Activated effector memory CD4-positive, alpha-beta T cell treated with anti-CD3 and anti-CD28 coated beads, Interleukin-2, amount 50 U/mL, for 16 hours (primary cell): ENCODE measurements at regions not wholly inside any gene's neighbourhood (a gene's known extent, or its start where the extent isn't known, plus 50 kb on each side); places are given as distances from the start of the nearest gene placed in this dataset.

Experiments used
- DNase-seq: peaks from one replicate; pipeline ENCODE4 v3.0.0-alpha.2; 2020

GRCh38 chr16:51085271-51085670 lies 65.8 kb downstream of the SALL1 start:
- no peak for DNase-seq

GRCh38 chr16:51084074-51084928 lies 66.8 kb downstream of the SALL1 start:
- no peak for DNase-seq

GRCh38 chr16:51072591-51072990 lies 78.5 kb downstream of the SALL1 start:
- DNase-seq: no peak

GRCh38 chr16:51071326-51071725 lies 79.7 kb downstream of the SALL1 start:
- no peak for DNase-seq

- DNase-seq: no peak
These were observed 83.7 kb downstream of the SALL1 start for GRCh38 chr16:51067352-51067751.

GRCh38 chr16:51062039-51062438 lies 89.0 kb downstream of the SALL1 start:
- no peak for DNase-seq

GRCh38 chr16:51061328-51061727 lies 89.7 kb downstream of the SALL1 start:
- no peak for DNase-seq

- DNase-seq: no peak
These were observed 93.1 kb downstream of the SALL1 start for GRCh38 chr16:51057969-51058337.

GRCh38 chr16:51057102-51057793 lies 93.8 kb downstream of the SALL1 start:
- DNase-seq: no peak

- DNase-seq: no peak
These were observed 94.7 kb downstream of the SALL1 start for GRCh38 chr16:51056331-51056730.

- no peak for DNase-seq
These were observed 95.6 kb downstream of the SALL1 start for GRCh38 chr16:51055434-51055833.

GRCh38 chr16:51053775-51054174 lies 97.3 kb downstream of the SALL1 start:
- DNase-seq: no peak

GRCh38 chr16:51051671-51052070 lies 99.4 kb downstream of the SALL1 start:
- no peak for DNase-seq

GRCh38 chr16:51050377-51050706 lies 100.7 kb downstream of the SALL1 start:
- DNase-seq: no peak

- no peak for DNase-seq
These were observed 101.2 kb downstream of the SALL1 start for GRCh38 chr16:51049678-51050376.

- no peak for DNase-seq
These were observed 101.8 kb downstream of the SALL1 start for GRCh38 chr16:51049276-51049675.

- no peak for DNase-seq
These were observed 102.5 kb downstream of the SALL1 start for GRCh38 chr16:51048544-51048943.

GRCh38 chr16:51045794-51046193 lies 105.3 kb downstream of the SALL1 start:
- no peak for DNase-seq

- DNase-seq: no peak
These were observed 105.9 kb downstream of the SALL1 start for GRCh38 chr16:51045186-51045585.

- no peak for DNase-seq
These were observed 109.5 kb downstream of the SALL1 start for GRCh38 chr16:51041546-51041945.

- DNase-seq: no peak
These were observed 110.4 kb downstream of the SALL1 start for GRCh38 chr16:51040637-51041036.

GRCh38 chr16:51039638-51040331 lies 111.3 kb downstream of the SALL1 start:
- DNase-seq: no peak

GRCh38 chr16:51035711-51036110 lies 115.4 kb downstream of the SALL1 start:
- DNase-seq: no peak
